Keratinocyte (primary cell): ENCODE measurements at regions not wholly inside any gene's neighbourhood (a gene's known extent, or its start where the extent isn't known, plus 50 kb on each side); places are given as distances from the start of the nearest gene placed in this dataset.

Experiments used
- DNase-seq: peaks from one replicate; pipeline ENCODE4 v3.0.0-alpha.2; 2011; ENCODE audit warnings: low read depth, missing footprints, low spot score
- FAIRE-seq: peaks from 2 replicates; lab custom pipeline; 2011; peaks lifted over from hg19 to GRCh38; lab: Jason Lieb, UNC
- H2AFZ ChIP-seq: 2 replicates; pipeline ENCODE4 v1.6.0; 2012; ENCODE audit warnings: low read length, control low read depth, inconsistent platforms; ENCODE audit not compliant: control insufficient read depth
- H3K27ac ChIP-seq: 2 replicates; pipeline ENCODE4 v1.5.1; 2011; ENCODE audit warnings: low read length; ENCODE audit not compliant: control insufficient read depth, insufficient read depth
- H3K27me3 ChIP-seq: 3 replicates; pipeline ENCODE4 v1.6.0; 2011; ENCODE audit warnings: low read length; ENCODE audit not compliant: control insufficient read depth, insufficient read depth; ENCODE audit errors: extremely low read depth
- H3K36me3 ChIP-seq, 2 experiments: 2 replicates in 1 of 2; 3 replicates in 1 of 2; pipeline ENCODE4 v1.5.1; 2011; ENCODE audit warnings: low read length in 2 of 2, mild to moderate bottlenecking in 1 of 2; ENCODE audit not compliant: control insufficient read depth in 2 of 2, insufficient read depth in 2 of 2; ENCODE audit errors: extremely low read depth in 1 of 2
- H3K4me1 ChIP-seq: 3 replicates; pipeline ENCODE4 v1.5.1; 2011; ENCODE audit warnings: low read length; ENCODE audit not compliant: control insufficient read depth, insufficient read depth; ENCODE audit errors: extremely low read depth
- H3K4me2 ChIP-seq: 3 replicates; pipeline ENCODE4 v1.6.0; 2011; ENCODE audit warnings: low read depth, low read length; ENCODE audit not compliant: control insufficient read depth, insufficient read depth; ENCODE audit errors: extremely low read depth
- H3K4me3 ChIP-seq, 3 experiments: fragments of 200-600 bp in 1 of 3; sonication (generic) in 1 of 3; 2 replicates in 2 of 3; 3 replicates in 1 of 3; pipeline ENCODE4 v1.5.1; 2011 to 2016; ENCODE audit warnings: low read length in 3 of 3, mild to moderate bottlenecking in 3 of 3, control low read depth in 2 of 3, inconsistent platforms in 1 of 3, low read depth in 1 of 3, mixed read lengths in 1 of 3, mixed run types in 1 of 3, moderate library complexity in 1 of 3; ENCODE audit not compliant: control insufficient read depth in 2 of 3, insufficient read depth in 2 of 3; ENCODE audit errors: extremely low read depth in 1 of 3
- H3K79me2 ChIP-seq: 2 replicates; pipeline ENCODE4 v1.6.0; 2012; ENCODE audit warnings: low read length; ENCODE audit not compliant: control insufficient read depth, insufficient read depth
- H3K9ac ChIP-seq: 3 replicates; pipeline ENCODE4 v1.6.0; 2011; ENCODE audit warnings: low read length; ENCODE audit not compliant: control insufficient read depth, insufficient read depth; ENCODE audit errors: extremely low read depth
- H3K9me1 ChIP-seq: 3 replicates; pipeline ENCODE4 v1.6.0; 2011; ENCODE audit warnings: low read length; ENCODE audit not compliant: control insufficient read depth, insufficient read depth; ENCODE audit errors: extremely low read depth
- H3K9me3 ChIP-seq: 2 replicates; pipeline ENCODE4 v1.5.1; 2012; ENCODE audit warnings: low read depth, low read length; ENCODE audit not compliant: control insufficient read depth
- H4K20me1 ChIP-seq: 3 replicates; pipeline ENCODE4 v1.6.0; 2011; ENCODE audit warnings: low read length; ENCODE audit not compliant: control insufficient read depth, insufficient read depth; ENCODE audit errors: extremely low read depth
- EZH2 ChIP-seq: IDR thresholded peaks from one replicate; pipeline ENCODE4 v1.6.1; 2012; ENCODE audit warnings: inconsistent platforms, mild to moderate bottlenecking, low read length, moderate library complexity
- dilution Hi-C: fragments of 300-500 bp; cut with MboI; formaldehyde crosslinking; loops from one replicate; pipeline ENCODE4 v1.7.0; 2020; ENCODE audit warnings: low sequenced_read_pairs; ENCODE audit not compliant: extremely low pct_ligation_motif_present
- TF ChIP-seq, protein P1 (sequence below), 3 experiments: IDR thresholded peaks in 1 of 3; conservative IDR thresholded peaks in 1 of 3; optimal IDR thresholded peaks in 1 of 3; 2 replicates in 2 of 3; 3 replicates in 1 of 3; pipeline versions ENCODE3 to v1.5.1; 2011; ENCODE audit warnings: low read length in 3 of 3, mild to moderate bottlenecking in 3 of 3, moderate library complexity in 2 of 3, control low read depth in 1 of 3, inconsistent platforms in 1 of 3; ENCODE audit not compliant: insufficient read depth in 2 of 3; ENCODE audit errors: extremely low read depth in 1 of 3

DNA sequence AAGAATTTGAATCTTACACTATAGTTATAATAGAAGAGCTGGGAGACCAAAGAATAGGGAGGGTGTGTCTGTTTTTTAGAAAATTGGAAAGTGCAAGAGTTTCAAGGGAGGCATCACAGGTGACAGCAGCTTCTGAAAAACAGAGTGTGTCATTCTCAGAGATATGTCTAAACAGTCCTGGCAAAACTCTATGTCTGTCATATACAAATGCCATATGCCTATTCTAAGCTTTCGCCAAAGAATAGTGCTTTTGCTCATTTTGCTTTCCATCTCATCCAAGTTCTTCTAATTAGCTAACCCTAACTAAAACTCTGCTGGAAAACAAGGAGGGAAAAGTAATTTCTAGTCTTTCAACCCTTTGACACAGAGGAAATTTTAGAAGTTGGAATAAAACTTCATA lies 388.0 kb upstream of the TYRP1 start:
- Histone ChIP-seq H3K4me3 (no peak overlapping the region), H3K36me3 (no peaks in the 10 kb centered on the region), H4K20me1 (no peaks in the 10 kb centered on the region), H3K4me1 (no peaks in the 10 kb centered on the region), H3K9ac (no peak overlapping the region), H3K9me1 (no peaks in the 10 kb centered on the region), H2AFZ (no peak overlapping the region), H3K9me3 (no peaks in the 10 kb centered on the region), H3K4me2 (no peak overlapping the region), H3K79me2 (no peaks in the 10 kb centered on the region), H3K27me3 (no peaks in the 10 kb centered on the region), H3K27ac (no peak overlapping the region)
- dilution Hi-C loops: no loop called here
- FAIRE-seq (no peak), DNase-seq (no peak)
- TF ChIP-seq, protein P1, sequence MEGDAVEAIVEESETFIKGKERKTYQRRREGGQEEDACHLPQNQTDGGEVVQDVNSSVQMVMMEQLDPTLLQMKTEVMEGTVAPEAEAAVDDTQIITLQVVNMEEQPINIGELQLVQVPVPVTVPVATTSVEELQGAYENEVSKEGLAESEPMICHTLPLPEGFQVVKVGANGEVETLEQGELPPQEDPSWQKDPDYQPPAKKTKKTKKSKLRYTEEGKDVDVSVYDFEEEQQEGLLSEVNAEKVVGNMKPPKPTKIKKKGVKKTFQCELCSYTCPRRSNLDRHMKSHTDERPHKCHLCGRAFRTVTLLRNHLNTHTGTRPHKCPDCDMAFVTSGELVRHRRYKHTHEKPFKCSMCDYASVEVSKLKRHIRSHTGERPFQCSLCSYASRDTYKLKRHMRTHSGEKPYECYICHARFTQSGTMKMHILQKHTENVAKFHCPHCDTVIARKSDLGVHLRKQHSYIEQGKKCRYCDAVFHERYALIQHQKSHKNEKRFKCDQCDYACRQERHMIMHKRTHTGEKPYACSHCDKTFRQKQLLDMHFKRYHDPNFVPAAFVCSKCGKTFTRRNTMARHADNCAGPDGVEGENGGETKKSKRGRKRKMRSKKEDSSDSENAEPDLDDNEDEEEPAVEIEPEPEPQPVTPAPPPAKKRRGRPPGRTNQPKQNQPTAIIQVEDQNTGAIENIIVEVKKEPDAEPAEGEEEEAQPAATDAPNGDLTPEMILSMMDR (optimal IDR thresholded peaks at IDR 0.05 in 1 of 3, IDR thresholded peaks at IDR 0.05 in 1 of 3, conservative IDR thresholded peaks at IDR 0.05 in 1 of 3; ENCODE audit: extremely low read depth in 1 of 3, insufficient read depth in 2 of 3, low read length in 3 of 3): no peak
- TF ChIP-seq EZH2: no peak

DNA sequence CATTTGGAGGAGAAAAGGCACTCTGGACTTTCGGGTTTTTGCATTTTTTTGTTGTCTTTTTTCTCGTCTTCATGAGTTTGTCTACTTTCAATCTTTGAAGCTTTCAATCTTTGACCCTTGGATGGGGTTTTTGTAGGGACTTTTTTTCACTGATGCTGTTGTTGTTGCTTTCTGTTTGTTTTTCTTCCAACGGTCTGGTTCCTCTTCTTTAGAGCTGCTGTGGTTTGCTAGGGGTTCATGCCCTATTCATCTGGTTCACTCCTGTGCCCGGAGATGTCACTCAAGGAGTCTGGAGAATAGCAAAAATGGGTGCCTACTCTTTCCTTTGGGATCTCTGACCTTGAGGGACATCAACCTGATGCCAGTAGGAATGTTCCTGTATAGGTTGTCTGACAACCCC lies 378.6 kb upstream of the TYRP1 start:
- Histone ChIP-seq H3K4me3 (no peak overlapping the region), H2AFZ (no peak overlapping the region), H4K20me1 (no peaks in the 10 kb centered on the region), H3K36me3 (no peaks in the 10 kb centered on the region), H3K79me2 (no peaks in the 10 kb centered on the region), H3K9me3 (no peaks in the 10 kb centered on the region), H3K27ac (no peak overlapping the region), H3K27me3 (no peaks in the 10 kb centered on the region), H3K9me1 (no peaks in the 10 kb centered on the region), H3K9ac (no peak overlapping the region), H3K4me2 (no peak overlapping the region), H3K4me1 (no peaks in the 10 kb centered on the region)
- FAIRE-seq: no peak
- no peak for DNase-seq
- no peak for TF ChIP-seq EZH2
- TF ChIP-seq, protein P1 (optimal IDR thresholded peaks at IDR 0.05 in 1 of 3, IDR thresholded peaks at IDR 0.05 in 1 of 3, conservative IDR thresholded peaks at IDR 0.05 in 1 of 3; ENCODE audit: extremely low read depth in 1 of 3, insufficient read depth in 2 of 3, low read length in 3 of 3): no peak
- dilution Hi-C loops: no loop called here
